SK-N-SH (cell line): ENCODE measurements at regions not wholly inside any gene's neighbourhood (a gene's known extent, or its start where the extent isn't known, plus 50 kb on each side); places are given as distances from the start of the nearest gene placed in this dataset.

Experiments used
- CTCF ChIA-PET: fragments of 300-600, 350-600 bp; formaldehyde crosslinking; extraction: SDS; loops from one replicate; lab custom pipeline; 2021; lab: Yijun Ruan, JAX
- POLR2A ChIA-PET: fragments of 350-600 bp; sonication (Branson Sonifier 250); formaldehyde crosslinking; extraction: SDS; loops from one replicate; lab custom pipeline; 2020; ENCODE audit warnings: antibody characterized with exemption, inconsistent platforms; lab: Yijun Ruan, JAX
- DNase-seq: peaks from one replicate; pipeline ENCODE4 v3.0.0; 2012
- H2AFZ ChIP-seq: fragments of 200-600 bp; sonication (generic); 2 replicates; pipeline ENCODE4 v1.8.1; 2016; ENCODE audit warnings: antibody characterized with exemption, mild to moderate bottlenecking, low read depth
- H3F3A ChIP-seq: fragments of 200-600 bp; sonication (generic); replicated peaks from 2 replicates; pipeline ENCODE3; 2016; ENCODE audit warnings: antibody characterized with exemption, mild to moderate bottlenecking; ENCODE audit not compliant: insufficient read depth
- H3K27ac ChIP-seq, 2 experiments: fragments of 200-500 bp in 1 of 2; fragments of 200-600 bp in 1 of 2; sonication (Bioruptor generic) in 1 of 2; sonication (generic), shearing (Covaris generic) in 1 of 2; 2 replicates each; pipeline versions ENCODE4 v1.5.1 to v1.6.1; 2014 to 2016; ENCODE audit warnings: low read depth in 2 of 2, inconsistent platforms in 1 of 2, low read length in 1 of 2, mild to moderate bottlenecking in 1 of 2, mixed read lengths in 1 of 2
- H3K27me3 ChIP-seq: fragments of 200-600 bp; sonication (generic), shearing (Covaris generic); 2 replicates; pipeline ENCODE4 v1.6.1; 2016; ENCODE audit warnings: mixed run types; ENCODE audit not compliant: insufficient read depth
- H3K36me3 ChIP-seq, 2 experiments: fragments of 200-500 bp in 1 of 2; fragments of 200-600 bp in 1 of 2; sonication (Bioruptor generic) in 1 of 2; sonication (generic) in 1 of 2; replicated peaks in 1 of 2; 2 replicates each; pipeline versions ENCODE3 to v1.5.1; 2014 to 2016; ENCODE audit warnings: low read length in 1 of 2, mild to moderate bottlenecking in 1 of 2; ENCODE audit not compliant: insufficient read depth in 2 of 2, control insufficient read depth in 1 of 2
- H3K4me1 ChIP-seq, 2 experiments: fragments of 200-500 bp in 1 of 2; fragments of 200-600 bp in 1 of 2; sonication (Bioruptor generic) in 1 of 2; sonication (generic), shearing (Covaris generic) in 1 of 2; 2 replicates each; pipeline versions ENCODE4 v1.5.1 to v1.6.1; 2014 to 2016; ENCODE audit warnings: low read depth in 1 of 2, low read length in 1 of 2, mixed run types in 1 of 2; ENCODE audit not compliant: insufficient read depth in 2 of 2, control insufficient read depth in 1 of 2
- H3K4me2 ChIP-seq: fragments of 200-600 bp; sonication (generic), shearing (Covaris generic); 2 replicates; pipeline ENCODE4 v1.6.1; 2017; ENCODE audit warnings: mixed run types
- H3K4me3 ChIP-seq, 2 experiments: fragments of 200-500 bp in 1 of 2; fragments of 200-600 bp in 1 of 2; sonication (Bioruptor generic) in 1 of 2; sonication (generic), shearing (Covaris generic) in 1 of 2; 2 replicates each; pipeline versions ENCODE4 v1.5.1 to v1.8.1; 2014 to 2016; ENCODE audit warnings: low read depth in 2 of 2, inconsistent platforms in 1 of 2, low read length in 1 of 2, mild to moderate bottlenecking in 1 of 2, mixed read lengths in 1 of 2, moderate library complexity in 1 of 2
- H3K79me2 ChIP-seq: fragments of 200-600 bp; sonication (generic); 2 replicates; pipeline ENCODE4 v1.8.1; 2017; ENCODE audit warnings: mild to moderate bottlenecking; ENCODE audit not compliant: insufficient read depth
- H3K9ac ChIP-seq: fragments of 200-600 bp; sonication (generic); 2 replicates; pipeline ENCODE4 v1.6.1; 2017; ENCODE audit warnings: mixed run types
- H3K9me2 ChIP-seq: fragments of 200-600 bp; sonication (generic); 2 replicates; pipeline ENCODE4 v1.6.1; 2017; ENCODE audit warnings: mixed run types
- H3K9me3 ChIP-seq: fragments of 200-600 bp; sonication (generic); 2 replicates; pipeline ENCODE4 v1.6.1; 2017; ENCODE audit warnings: mixed run types, mild to moderate bottlenecking, moderate library complexity
- H4K20me1 ChIP-seq: fragments of 200-600 bp; sonication (generic); 2 replicates; pipeline ENCODE4 v1.6.1; 2017; ENCODE audit warnings: mild to moderate bottlenecking, mixed run types; ENCODE audit not compliant: insufficient read depth
- ELF1 ChIP-seq: IDR thresholded peaks from 2 replicates; pipeline ENCODE4 v1.4.0; 2012
- FOXJ3 ChIP-seq: sonication (generic); formaldehyde crosslinking; IDR thresholded peaks from 2 replicates; pipeline ENCODE4 v1.5.1; 2020; ENCODE audit warnings: mild to moderate bottlenecking, missing genetic modification reagents
- FOXM1 ChIP-seq: IDR thresholded peaks from 2 replicates; pipeline ENCODE4 v1.4.0; 2012; ENCODE audit warnings: low read depth, mild to moderate bottlenecking
- GATA2 ChIP-seq: sonication (generic); formaldehyde crosslinking; IDR thresholded peaks from 2 replicates; pipeline ENCODE4 v1.5.0; 2020; ENCODE audit warnings: mild to moderate bottlenecking, missing genetic modification reagents
- MXI1 ChIP-seq: IDR thresholded peaks from 2 replicates; pipeline ENCODE4 v1.6.1; 2012; ENCODE audit warnings: mild to moderate bottlenecking, low read depth, low read length, improper control_type of control experiment
- POLR2AphosphoS5 ChIP-seq: IDR thresholded peaks from 2 replicates; pipeline ENCODE4 v1.6.1; 2012; ENCODE audit warnings: low read depth, low read length
- RAD21 ChIP-seq: IDR thresholded peaks from 2 replicates; pipeline ENCODE4 v1.6.1; 2012; ENCODE audit warnings: mild to moderate bottlenecking, low read length
- SMC3 ChIP-seq: IDR thresholded peaks from 2 replicates; pipeline ENCODE4 v1.6.1; 2012; ENCODE audit warnings: low read depth, low read length, improper control_type of control experiment
- TAF1 ChIP-seq: IDR thresholded peaks from 2 replicates; pipeline ENCODE4 v1.6.1; 2012; ENCODE audit warnings: low read depth, mild to moderate bottlenecking, low read length, moderate library complexity, borderline replicate concordance
- TCF12 ChIP-seq: IDR thresholded peaks from 2 replicates; pipeline ENCODE4 v1.4.0; 2012
- WGBS: methylation state at CpG from one replicate; pipeline ENCODE4 v1.1.6; 2017; ENCODE audit warnings: low lambda C conversion rate; 5-methylcytosine and 5-hydroxymethylcytosine counted together
- TF ChIP-seq, protein P1 (sequence below): fragments of 200-600 bp; sonication (generic); IDR thresholded peaks from 2 replicates; pipeline ENCODE4 v1.6.1; 2017; ENCODE audit warnings: antibody characterized with exemption, mild to moderate bottlenecking, moderate library complexity
- TF ChIP-seq, protein P2 (sequence below): fragments of 150-350 bp; IDR thresholded peaks from 2 replicates; pipeline ENCODE4 v1.6.1; 2016; ENCODE audit warnings: mild to moderate bottlenecking, low read depth, low read length
- TF ChIP-seq, protein P3 (sequence below): fragments of 150-350 bp; IDR thresholded peaks from 2 replicates; pipeline ENCODE4 v1.6.1; 2017; ENCODE audit warnings: antibody characterized with exemption, low read length, low read depth, borderline replicate concordance
- TF ChIP-seq, protein P4 (sequence below): IDR thresholded peaks from 2 replicates; pipeline ENCODE4 v1.6.1; 2012; ENCODE audit warnings: mild to moderate bottlenecking, low read depth, low read length, moderate library complexity
- TF ChIP-seq, protein P5 (sequence below): IDR thresholded peaks from 2 replicates; pipeline ENCODE4 v1.4.0; 2012; ENCODE audit warnings: low read depth, borderline replicate concordance

DNA sequence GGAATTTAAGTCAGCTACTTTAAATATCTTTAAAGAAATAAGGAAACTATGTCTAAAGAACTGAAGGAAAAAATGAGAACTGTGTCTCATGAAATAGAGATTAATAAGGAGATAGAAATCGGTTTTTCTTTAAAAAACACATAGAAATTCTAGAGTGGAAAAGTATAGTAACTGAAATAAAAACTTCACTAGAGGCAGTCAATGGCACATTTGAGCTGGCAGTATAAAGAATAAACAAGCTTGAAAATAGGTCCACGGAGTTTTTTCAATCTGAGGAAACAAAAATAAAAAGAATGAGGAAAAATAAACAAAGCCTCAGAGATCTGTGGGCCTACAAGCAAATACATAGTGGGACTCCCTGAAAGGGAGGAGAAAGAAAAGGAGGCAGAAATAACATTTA, 127.5 kb downstream of the TWIST2 start:
- no peak overlapping the region for H3K4me3 ChIP-seq
- no peaks in the 10 kb centered on the region for H3K36me3 ChIP-seq
- H3K27me3 ChIP-seq: no peaks in the 10 kb centered on the region
- no peaks in the 10 kb centered on the region for H3K79me2 ChIP-seq
- no peak for DNase-seq
- H4K20me1 ChIP-seq: no peaks in the 10 kb centered on the region
- CTCF ChIA-PET: interaction anchor here (0.7 to 1.8 kb wide), 5 partner anchors 9 to 720 kb away, joined by 3 to 4 read pairs (median 3); no protein-coding TSS in a partner anchor
- no peak overlapping the region for H2AFZ ChIP-seq
- no peak for TF ChIP-seq TAF1
- TF ChIP-seq, protein P1, sequence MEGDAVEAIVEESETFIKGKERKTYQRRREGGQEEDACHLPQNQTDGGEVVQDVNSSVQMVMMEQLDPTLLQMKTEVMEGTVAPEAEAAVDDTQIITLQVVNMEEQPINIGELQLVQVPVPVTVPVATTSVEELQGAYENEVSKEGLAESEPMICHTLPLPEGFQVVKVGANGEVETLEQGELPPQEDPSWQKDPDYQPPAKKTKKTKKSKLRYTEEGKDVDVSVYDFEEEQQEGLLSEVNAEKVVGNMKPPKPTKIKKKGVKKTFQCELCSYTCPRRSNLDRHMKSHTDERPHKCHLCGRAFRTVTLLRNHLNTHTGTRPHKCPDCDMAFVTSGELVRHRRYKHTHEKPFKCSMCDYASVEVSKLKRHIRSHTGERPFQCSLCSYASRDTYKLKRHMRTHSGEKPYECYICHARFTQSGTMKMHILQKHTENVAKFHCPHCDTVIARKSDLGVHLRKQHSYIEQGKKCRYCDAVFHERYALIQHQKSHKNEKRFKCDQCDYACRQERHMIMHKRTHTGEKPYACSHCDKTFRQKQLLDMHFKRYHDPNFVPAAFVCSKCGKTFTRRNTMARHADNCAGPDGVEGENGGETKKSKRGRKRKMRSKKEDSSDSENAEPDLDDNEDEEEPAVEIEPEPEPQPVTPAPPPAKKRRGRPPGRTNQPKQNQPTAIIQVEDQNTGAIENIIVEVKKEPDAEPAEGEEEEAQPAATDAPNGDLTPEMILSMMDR: no peak
- TF ChIP-seq FOXJ3 (CRISPR knock-in tag): no peak
- no peak for TF ChIP-seq GATA2 (CRISPR knock-in tag)
- TF ChIP-seq, protein P2, sequence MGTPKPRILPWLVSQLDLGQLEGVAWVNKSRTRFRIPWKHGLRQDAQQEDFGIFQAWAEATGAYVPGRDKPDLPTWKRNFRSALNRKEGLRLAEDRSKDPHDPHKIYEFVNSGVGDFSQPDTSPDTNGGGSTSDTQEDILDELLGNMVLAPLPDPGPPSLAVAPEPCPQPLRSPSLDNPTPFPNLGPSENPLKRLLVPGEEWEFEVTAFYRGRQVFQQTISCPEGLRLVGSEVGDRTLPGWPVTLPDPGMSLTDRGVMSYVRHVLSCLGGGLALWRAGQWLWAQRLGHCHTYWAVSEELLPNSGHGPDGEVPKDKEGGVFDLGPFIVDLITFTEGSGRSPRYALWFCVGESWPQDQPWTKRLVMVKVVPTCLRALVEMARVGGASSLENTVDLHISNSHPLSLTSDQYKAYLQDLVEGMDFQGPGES: no peak
- TF ChIP-seq, protein P3, sequence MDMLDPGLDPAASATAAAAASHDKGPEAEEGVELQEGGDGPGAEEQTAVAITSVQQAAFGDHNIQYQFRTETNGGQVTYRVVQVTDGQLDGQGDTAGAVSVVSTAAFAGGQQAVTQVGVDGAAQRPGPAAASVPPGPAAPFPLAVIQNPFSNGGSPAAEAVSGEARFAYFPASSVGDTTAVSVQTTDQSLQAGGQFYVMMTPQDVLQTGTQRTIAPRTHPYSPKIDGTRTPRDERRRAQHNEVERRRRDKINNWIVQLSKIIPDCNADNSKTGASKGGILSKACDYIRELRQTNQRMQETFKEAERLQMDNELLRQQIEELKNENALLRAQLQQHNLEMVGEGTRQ: no peak
- TF ChIP-seq, protein P4, sequence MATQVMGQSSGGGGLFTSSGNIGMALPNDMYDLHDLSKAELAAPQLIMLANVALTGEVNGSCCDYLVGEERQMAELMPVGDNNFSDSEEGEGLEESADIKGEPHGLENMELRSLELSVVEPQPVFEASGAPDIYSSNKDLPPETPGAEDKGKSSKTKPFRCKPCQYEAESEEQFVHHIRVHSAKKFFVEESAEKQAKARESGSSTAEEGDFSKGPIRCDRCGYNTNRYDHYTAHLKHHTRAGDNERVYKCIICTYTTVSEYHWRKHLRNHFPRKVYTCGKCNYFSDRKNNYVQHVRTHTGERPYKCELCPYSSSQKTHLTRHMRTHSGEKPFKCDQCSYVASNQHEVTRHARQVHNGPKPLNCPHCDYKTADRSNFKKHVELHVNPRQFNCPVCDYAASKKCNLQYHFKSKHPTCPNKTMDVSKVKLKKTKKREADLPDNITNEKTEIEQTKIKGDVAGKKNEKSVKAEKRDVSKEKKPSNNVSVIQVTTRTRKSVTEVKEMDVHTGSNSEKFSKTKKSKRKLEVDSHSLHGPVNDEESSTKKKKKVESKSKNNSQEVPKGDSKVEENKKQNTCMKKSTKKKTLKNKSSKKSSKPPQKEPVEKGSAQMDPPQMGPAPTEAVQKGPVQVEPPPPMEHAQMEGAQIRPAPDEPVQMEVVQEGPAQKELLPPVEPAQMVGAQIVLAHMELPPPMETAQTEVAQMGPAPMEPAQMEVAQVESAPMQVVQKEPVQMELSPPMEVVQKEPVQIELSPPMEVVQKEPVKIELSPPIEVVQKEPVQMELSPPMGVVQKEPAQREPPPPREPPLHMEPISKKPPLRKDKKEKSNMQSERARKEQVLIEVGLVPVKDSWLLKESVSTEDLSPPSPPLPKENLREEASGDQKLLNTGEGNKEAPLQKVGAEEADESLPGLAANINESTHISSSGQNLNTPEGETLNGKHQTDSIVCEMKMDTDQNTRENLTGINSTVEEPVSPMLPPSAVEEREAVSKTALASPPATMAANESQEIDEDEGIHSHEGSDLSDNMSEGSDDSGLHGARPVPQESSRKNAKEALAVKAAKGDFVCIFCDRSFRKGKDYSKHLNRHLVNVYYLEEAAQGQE: no peak
- no peak for TF ChIP-seq POLR2AphosphoS5
- no peak for TF ChIP-seq MXI1
- TF ChIP-seq RAD21: no peak
- no peak for TF ChIP-seq ELF1
- TF ChIP-seq, protein P5, sequence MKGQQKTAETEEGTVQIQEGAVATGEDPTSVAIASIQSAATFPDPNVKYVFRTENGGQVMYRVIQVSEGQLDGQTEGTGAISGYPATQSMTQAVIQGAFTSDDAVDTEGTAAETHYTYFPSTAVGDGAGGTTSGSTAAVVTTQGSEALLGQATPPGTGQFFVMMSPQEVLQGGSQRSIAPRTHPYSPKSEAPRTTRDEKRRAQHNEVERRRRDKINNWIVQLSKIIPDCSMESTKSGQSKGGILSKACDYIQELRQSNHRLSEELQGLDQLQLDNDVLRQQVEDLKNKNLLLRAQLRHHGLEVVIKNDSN: no peak
- TF ChIP-seq SMC3: no peak
- TF ChIP-seq TCF12: no peak
- TF ChIP-seq FOXM1: no peak
- TF ChIP-seq, all 33 proteins: peak for 0
- POLR2A ChIA-PET: no interaction called here
- H3K9ac ChIP-seq: no peak overlapping the region
- no peaks in the 10 kb centered on the region for H3K9me2 ChIP-seq
- H3K4me1 ChIP-seq: peaks cover 0 to 7% of the 10 kb centered on the region in 2 experiments; a peak in 1 of 4 replicates
- H3K9me3 ChIP-seq: no peaks in the 10 kb centered on the region
- WGBS: 10% methylated on average over 2 of the region's 2 CpGs
- H3F3A ChIP-seq: no peaks in the 10 kb centered on the region
- H3K27ac ChIP-seq: no peak overlapping the region
- H3K4me2 ChIP-seq: no peak overlapping the region
